NCI-H526 treated with DMSO at 0.1 percent for 48 hours (cell line): ENCODE measurements at regions not wholly inside any gene's neighbourhood (a gene's known extent, or its start where the extent isn't known, plus 50 kb on each side); places are given as distances from the start of the nearest gene placed in this dataset.

Source experiments
- DNase-seq: peaks from one replicate; lab custom pipeline; 2025; lab: John Stamatoyannopoulos, UW

DNA sequence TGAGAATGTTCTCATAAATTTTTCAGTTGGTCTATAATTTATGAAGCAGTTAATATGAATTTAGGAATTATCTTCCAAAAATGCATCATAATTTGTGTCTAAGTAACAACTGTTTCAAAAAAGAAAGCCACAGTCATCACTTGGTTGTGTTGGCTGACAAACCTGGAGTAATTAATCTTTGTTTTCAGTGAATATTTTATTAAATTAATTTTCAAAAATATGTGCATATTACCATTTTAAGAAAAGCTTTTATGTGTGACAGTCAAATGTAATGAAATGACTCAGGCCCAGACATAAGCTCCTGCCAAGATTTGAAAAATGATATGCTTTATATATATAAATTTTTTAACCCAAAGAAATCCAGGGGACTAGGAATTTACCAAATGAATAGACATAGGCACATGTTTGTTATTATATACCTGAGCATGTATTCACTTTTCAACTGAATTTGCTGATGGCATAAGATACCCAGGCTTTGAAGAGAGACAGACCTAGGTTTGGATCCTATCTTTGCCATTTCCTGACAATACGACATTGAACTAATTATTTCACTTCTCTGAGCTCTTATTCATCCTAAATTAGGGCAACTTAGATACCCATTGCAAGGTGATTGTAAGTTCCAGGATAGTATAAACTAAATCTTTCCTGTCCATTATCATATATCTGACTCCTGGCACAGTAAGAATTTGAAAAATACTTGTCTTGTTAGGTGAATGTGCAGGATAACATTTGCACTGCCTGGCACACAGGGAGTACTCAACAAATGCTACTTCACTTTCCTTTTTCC, 729.5 kb upstream of the ADGRL2 start:
- no peak for DNase-seq

DNA sequence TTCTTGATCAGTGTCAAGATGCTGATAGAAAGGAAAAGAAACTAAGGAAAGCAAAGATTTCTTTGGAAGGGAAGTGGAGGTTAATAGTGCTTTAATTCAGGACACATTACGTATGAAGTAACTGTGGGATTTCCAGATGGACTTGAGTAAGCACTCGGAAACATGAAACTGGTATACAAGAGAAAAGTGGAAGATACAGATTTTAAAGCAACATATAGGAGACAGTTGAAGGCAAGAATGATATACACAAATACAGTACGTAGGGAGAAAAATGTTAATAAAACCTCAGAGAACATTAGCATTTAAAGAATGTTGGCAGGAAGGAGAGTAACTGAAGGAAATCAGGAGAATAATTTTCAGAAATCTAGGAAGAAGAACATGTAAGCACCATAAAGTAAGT, 730.9 kb upstream of the ADGRL2 start:
- no peak for DNase-seq

DNA sequence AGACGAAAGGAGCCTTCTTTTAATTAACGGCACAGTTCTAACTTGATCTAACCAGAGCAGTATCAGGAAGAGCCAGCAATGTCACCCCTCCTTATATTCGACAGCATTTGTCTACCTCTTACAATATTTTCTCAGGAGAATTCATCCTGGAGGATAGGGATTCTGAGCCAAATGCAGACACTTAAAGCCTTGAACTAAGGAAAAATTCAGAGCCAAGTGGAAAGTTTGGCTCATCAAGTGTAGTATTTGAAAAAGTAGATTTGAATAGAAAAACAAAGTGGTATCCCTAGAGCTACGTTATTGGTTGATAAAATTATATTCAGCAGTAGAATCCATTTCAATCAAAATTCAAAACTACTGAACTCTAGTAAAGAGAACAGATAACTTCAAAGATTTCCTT, 732.0 kb upstream of the ADGRL2 start:
- no peak for DNase-seq

DNA sequence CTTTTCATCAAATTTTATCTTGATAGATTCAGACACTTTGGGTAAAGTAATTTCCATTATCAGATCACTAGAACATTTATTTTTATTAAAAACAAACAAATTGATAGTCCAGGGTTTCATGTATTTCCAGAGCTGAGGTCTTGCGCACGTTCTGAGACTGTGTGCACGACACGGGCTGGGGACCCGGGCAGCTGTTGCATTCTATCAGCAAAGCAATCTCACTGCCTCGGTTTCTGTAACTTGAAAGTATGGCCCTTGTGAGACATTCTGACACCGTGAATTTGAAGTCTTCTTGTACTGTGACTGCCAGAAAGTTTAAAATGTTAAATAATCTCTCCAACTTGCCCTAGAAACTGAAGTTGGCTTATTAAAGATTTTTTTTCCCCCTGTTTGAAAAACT, 746.9 kb upstream of the ADGRL2 start:
- DNase-seq: no peak

GRCh38 chr1:81052162-81052561, 748.6 kb upstream of the ADGRL2 start:
- no peak for DNase-seq

- no peak for DNase-seq
Measured at GRCh38 chr1:81050390-81050789, 750.3 kb upstream of the ADGRL2 start.

GRCh38 chr1:81044708-81045107, 756.0 kb upstream of the ADGRL2 start:
- no peak for DNase-seq

GRCh38 chr1:81042225-81042624, 758.5 kb upstream of the ADGRL2 start:
- DNase-seq: no peak

GRCh38 chr1:81034291-81034690, 766.4 kb upstream of the ADGRL2 start:
- no peak for DNase-seq

DNA sequence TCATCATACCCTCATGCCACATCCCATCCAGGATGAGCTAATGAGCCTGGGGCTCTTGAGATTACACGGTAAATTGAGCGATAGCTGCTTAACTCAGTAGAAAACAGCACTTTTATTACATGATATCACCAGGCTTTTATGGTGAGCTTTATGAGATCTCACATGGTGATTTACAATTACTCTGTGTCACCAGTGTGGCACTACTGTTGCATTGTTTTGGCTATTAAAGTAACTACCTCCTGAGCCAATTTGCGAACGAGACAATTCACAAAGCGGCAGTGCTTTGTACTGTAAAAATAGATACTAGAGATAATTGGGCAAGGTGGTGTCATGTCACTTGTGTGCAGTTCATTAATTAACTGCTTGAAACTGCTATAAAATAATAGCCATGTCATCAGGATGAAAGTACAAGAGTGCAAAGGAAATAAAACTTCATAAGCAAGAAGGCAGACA, 767.7 kb upstream of the ADGRL2 start:
- DNase-seq: no peak

- no peak for DNase-seq
Measured at GRCh38 chr1:81032374-81032773, 768.4 kb upstream of the ADGRL2 start.

GRCh38 chr1:81030441-81030840, 770.3 kb upstream of the ADGRL2 start:
- no peak for DNase-seq

DNA sequence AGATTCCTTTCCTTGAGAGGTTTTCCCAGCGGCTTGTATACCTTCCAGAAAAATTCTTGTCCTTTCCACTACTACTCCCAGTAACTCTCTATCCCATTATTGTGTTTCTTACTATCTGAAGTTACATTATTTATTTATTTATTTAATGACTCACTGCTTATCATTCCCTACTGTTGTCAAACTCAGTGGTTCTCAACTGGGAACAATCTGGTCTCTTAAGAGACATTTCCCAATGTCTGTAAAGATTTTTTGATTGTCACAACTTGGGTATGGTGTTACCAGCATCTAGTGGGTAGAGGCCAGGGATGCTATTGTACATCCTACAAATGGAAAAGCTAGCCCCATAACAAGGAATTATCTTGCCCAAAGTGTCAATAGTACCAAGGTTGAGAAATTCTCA, 771.5 kb upstream of the ADGRL2 start:
- DNase-seq: no peak

- no peak for DNase-seq
Measured at GRCh38 chr1:81023187-81023724, 777.5 kb upstream of the ADGRL2 start.

GRCh38 chr1:81021134-81021533, 779.6 kb upstream of the ADGRL2 start:
- DNase-seq: no peak

DNA sequence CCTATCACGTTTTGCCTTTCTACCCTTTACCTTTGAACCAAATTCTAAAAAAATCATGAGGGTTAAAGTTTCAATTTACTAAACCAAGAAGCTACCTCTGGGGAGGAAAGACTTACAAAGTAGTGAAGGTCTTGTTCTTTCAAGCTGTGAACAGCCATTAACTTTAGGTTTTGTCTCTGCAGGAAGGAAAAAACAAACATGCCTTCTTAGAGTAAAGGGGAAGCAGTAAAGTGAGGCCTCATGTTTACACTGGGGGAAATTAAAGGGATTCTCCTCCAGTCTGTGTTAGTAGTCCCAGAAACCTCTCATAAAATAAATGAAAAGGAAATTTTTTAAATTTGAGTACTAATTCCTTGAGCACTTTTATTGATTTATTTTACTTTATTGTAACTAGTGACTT, 780.2 kb upstream of the ADGRL2 start:
- no peak for DNase-seq

DNA sequence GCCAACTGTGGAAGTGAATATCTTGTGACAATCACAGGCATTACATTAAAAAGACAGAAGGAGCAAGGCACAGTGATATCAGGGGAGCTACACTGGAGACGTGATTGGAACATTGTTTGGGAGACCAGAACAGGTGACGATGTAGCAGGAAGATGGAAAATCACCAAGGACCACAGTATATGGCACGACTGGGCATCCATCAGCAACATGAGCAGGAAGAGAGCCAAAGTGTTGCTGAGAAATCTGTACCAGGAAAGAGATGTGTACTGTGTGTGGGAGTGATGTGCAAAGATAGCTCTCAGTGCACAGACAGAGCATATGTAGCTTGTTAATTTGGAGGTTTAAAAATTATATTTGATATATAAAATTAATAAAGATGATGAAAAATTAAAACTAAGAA, 790.6 kb upstream of the ADGRL2 start:
- DNase-seq: no peak

GRCh38 chr1:81008293-81008692, 792.4 kb upstream of the ADGRL2 start:
- DNase-seq: no peak

DNA sequence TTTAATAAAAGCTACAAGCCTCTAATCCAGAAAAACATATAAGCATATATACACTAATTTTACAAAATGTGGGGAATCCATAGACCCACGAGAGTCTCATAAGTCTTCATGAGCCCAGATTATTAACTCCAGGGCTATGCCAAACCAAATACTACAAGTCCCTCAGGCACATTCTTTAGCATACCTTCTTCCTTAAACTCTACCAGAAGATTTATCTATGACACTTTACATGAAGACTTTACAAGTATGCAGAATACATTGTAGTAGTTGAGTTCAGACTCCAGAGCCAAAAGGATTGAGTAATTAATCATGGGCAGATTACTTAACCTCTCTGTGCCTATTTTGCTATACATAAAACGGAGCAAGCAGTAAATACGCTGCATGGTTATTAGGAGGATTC, 793.7 kb upstream of the ADGRL2 start:
- no peak for DNase-seq

GRCh38 chr1:81006502-81006901, 794.2 kb upstream of the ADGRL2 start:
- DNase-seq: no peak

GRCh38 chr1:81004011-81004410, 796.7 kb upstream of the ADGRL2 start:
- DNase-seq: no peak

- DNase-seq: no peak
Measured at GRCh38 chr1:80994934-80995333, 805.8 kb upstream of the ADGRL2 start.

DNA sequence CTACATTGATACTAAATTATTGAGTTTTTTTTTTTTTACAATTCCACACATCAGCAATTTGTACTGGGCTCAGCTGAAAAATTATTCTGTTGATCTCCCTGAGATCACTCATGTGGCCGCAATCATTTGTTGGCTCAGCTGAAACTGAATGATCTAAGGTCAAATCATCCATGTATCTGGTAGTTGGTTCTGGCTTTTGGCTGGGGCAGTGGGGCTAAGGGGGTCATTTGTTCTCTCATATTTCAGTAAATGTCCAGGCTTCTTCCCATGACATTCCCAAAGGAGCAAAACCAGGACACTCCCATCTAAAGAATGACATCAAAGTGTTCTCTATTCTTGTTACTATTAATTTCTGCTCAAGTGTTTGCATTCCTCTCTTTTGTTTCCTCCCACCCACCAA, 806.7 kb upstream of the ADGRL2 start:
- no peak for DNase-seq
